ENCODE measurements at regions not wholly inside any gene's neighbourhood (a gene's known extent, or its start where the extent isn't known, plus 50 kb on each side); places are given as distances from the start of the nearest gene placed in this dataset.

DNA sequence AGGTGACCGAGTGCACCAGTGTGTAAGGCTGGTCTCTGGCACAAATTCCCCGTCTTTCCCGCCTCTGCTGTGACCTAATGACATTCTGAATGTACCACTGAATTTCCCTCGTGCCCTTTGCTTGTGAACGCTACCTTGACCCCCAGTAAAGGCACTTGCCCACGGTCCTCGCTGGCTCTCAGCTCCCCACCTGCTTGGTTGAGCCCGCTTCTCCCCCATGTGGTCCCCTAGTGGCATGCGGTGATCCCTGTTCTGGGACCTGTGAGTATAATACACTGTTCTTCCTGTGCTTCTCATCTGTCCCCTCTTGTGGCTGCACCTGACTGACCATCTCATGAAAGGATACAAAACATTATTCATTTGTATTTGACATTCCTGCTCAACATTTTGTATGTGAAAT is 495.7 kb downstream of the INHBA start:
- no peaks in the 10 kb centered on the region for H3K9me3 ChIP-seq (ENCODE audit: low read depth)
- no peak overlapping the region for H3K27ac ChIP-seq
- no peaks in the 10 kb centered on the region for H3K4me1 ChIP-seq (ENCODE audit: low read depth)
- H3K27me3 ChIP-seq, result peaks cover 4% of the 10 kb centered on the region
- no peak for DNase-seq (ENCODE audit: low read depth in 1 of 2, low spot score in 1 of 2)
- no peak overlapping the region for H3K4me3 ChIP-seq
- TF ChIP-seq, protein P1, sequence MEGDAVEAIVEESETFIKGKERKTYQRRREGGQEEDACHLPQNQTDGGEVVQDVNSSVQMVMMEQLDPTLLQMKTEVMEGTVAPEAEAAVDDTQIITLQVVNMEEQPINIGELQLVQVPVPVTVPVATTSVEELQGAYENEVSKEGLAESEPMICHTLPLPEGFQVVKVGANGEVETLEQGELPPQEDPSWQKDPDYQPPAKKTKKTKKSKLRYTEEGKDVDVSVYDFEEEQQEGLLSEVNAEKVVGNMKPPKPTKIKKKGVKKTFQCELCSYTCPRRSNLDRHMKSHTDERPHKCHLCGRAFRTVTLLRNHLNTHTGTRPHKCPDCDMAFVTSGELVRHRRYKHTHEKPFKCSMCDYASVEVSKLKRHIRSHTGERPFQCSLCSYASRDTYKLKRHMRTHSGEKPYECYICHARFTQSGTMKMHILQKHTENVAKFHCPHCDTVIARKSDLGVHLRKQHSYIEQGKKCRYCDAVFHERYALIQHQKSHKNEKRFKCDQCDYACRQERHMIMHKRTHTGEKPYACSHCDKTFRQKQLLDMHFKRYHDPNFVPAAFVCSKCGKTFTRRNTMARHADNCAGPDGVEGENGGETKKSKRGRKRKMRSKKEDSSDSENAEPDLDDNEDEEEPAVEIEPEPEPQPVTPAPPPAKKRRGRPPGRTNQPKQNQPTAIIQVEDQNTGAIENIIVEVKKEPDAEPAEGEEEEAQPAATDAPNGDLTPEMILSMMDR (IDR thresholded peaks at IDR 0.05; ENCODE audit: low read depth, low read length), result no peak
- H3K36me3 ChIP-seq, result no peaks in the 10 kb centered on the region

GRCh38 chr7:41206267-41206666 is 496.6 kb downstream of the INHBA start:
- H3K27ac ChIP-seq, result no peak overlapping the region
- H3K4me1 ChIP-seq (ENCODE audit: low read depth), result no peaks in the 10 kb centered on the region
- TF ChIP-seq, protein P1 (IDR thresholded peaks at IDR 0.05; ENCODE audit: low read depth, low read length), result no peak
- DNase-seq (ENCODE audit: low read depth in 1 of 2, low spot score in 1 of 2), result no peak
- no peaks in the 10 kb centered on the region for H3K27me3 ChIP-seq
- H3K36me3 ChIP-seq, result no peaks in the 10 kb centered on the region
- H3K4me3 ChIP-seq, result no peak overlapping the region
- no peaks in the 10 kb centered on the region for H3K9me3 ChIP-seq (ENCODE audit: low read depth)

GRCh38 chr7:41205600-41205999 is 497.3 kb downstream of the INHBA start:
- no peak for DNase-seq (ENCODE audit: low read depth in 1 of 2, low spot score in 1 of 2)
- no peaks in the 10 kb centered on the region for H3K27me3 ChIP-seq
- no peak overlapping the region for H3K4me3 ChIP-seq
- TF ChIP-seq, protein P1 (IDR thresholded peaks at IDR 0.05; ENCODE audit: low read depth, low read length), result no peak
- no peak overlapping the region for H3K27ac ChIP-seq
- H3K4me1 ChIP-seq (ENCODE audit: low read depth), result no peaks in the 10 kb centered on the region
- no peaks in the 10 kb centered on the region for H3K9me3 ChIP-seq (ENCODE audit: low read depth)
- H3K36me3 ChIP-seq, result no peaks in the 10 kb centered on the region

DNA sequence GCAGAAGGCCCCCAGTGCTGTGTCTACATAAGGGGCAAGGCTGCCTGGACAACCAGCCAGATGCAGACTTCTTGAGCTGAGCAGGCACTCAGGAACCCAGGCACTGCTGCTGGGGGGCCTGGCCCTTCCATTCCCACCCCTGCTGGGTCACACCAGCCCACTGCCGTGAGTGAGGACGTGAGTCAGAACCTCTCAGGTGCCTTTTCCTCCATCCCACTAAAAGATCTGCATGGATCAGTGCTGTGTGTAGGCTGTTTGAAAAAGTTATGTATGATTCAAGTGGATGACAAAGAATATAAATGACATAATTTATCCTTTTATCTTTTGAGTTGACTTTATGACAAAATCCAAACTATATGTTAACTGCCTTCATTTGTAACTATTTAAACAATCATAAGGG is 499.3 kb downstream of the INHBA start:
- DNase-seq (ENCODE audit: low read depth in 1 of 2, low spot score in 1 of 2), result no peak
- H3K36me3 ChIP-seq, result no peaks in the 10 kb centered on the region
- H3K27me3 ChIP-seq, result no peaks in the 10 kb centered on the region
- H3K9me3 ChIP-seq (ENCODE audit: low read depth), result no peaks in the 10 kb centered on the region
- H3K4me1 ChIP-seq (ENCODE audit: low read depth), result no peaks in the 10 kb centered on the region
- H3K4me3 ChIP-seq, result no peak overlapping the region
- no peak overlapping the region for H3K27ac ChIP-seq
- TF ChIP-seq, protein P1 (IDR thresholded peaks at IDR 0.05; ENCODE audit: low read depth, low read length), result no peak

GRCh38 chr7:41201021-41201420 is 501.9 kb downstream of the INHBA start:
- Histone ChIP-seq H3K27me3 (no peaks in the 10 kb centered on the region), H3K36me3 (no peaks in the 10 kb centered on the region), H3K9me3 (ENCODE audit: low read depth) (no peaks in the 10 kb centered on the region), H3K4me3 (no peak overlapping the region), H3K27ac (no peak overlapping the region), H3K4me1 (ENCODE audit: low read depth) (no peaks in the 10 kb centered on the region)
- TF ChIP-seq, protein P1 (IDR thresholded peaks at IDR 0.05; ENCODE audit: low read depth, low read length), result no peak
- no peak for DNase-seq (ENCODE audit: low read depth in 1 of 2, low spot score in 1 of 2)

DNA sequence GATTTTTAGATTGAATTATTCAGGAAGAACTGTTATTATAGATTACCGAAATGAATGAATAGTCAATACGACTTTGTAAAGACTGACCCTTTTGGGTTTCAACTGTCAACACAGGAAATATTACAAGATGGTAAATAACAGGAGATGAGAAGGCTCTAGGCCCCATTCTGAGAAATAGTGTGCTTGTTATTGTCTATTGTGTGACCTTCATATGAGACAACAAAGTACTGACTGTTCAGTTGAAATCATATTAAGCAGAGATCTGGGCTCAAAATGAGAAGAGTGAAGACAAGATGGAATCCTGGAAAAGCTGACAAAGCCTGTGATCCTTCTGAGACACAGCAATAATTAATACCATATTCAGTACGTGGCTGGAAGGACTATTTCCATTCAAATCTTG is 503.8 kb downstream of the INHBA start:
- Histone ChIP-seq H3K4me3 (no peak overlapping the region), H3K27ac (no peak overlapping the region), H3K4me1 (ENCODE audit: low read depth) (no peaks in the 10 kb centered on the region), H3K27me3 (no peaks in the 10 kb centered on the region), H3K36me3 (no peaks in the 10 kb centered on the region), H3K9me3 (ENCODE audit: low read depth) (no peaks in the 10 kb centered on the region)
- no peak for DNase-seq (ENCODE audit: low read depth in 1 of 2, low spot score in 1 of 2)
- TF ChIP-seq, protein P1 (IDR thresholded peaks at IDR 0.05; ENCODE audit: low read depth, low read length), result no peak
